IPS DF 19.7 (cell line): ENCODE measurements at regions not wholly inside any gene's neighbourhood (a gene's known extent, or its start where the extent isn't known, plus 50 kb on each side); places are given as distances from the start of the nearest gene placed in this dataset.

Experiments used
- DNase-seq: peaks from one replicate; pipeline ENCODE4 v3.0.0-alpha.2; 2013; ENCODE audit warnings: low read depth, low spot score

DNA sequence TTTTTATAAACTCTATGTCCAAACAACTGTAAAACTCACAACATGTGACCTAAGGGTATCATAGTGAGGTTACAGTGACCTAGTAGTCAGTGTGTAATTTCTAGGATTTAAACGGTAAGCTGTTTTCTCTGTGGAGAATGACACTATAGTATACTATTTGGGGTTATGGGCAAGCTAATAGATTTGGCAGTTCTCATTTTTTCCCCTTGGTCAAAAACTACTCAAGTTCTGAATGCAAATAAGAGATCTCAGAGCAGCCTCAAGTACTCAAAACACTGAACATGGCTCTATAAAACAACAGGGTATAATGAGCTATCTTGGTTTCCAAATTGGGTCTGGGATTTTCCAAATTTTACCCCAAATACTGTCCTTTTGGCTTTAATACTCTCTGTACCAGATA, 88.5 kb upstream of the HMCN1 start:
- no peak for DNase-seq

DNA sequence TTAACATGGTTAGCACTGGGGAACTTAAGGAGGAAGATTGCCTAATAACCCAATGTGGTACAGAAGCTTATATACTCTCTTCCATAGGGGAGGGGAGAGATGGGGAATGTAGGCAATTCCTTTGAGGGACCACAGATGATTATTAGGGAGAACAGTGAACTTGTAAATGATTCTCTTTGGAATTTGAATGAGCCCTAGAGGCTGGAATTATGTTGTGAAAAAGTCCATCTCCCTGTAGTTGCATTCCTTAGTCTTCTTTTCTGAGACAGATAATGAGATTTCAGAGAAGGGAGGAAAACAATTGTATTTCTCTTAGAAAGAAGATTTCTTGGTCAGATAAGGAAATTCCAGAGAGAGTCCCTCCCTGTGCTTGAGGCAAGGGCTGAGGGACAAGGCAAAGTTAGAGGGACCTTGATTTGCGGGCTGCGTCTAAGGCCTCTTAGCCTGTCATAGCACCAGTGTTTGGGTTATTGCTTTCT, 89.0 kb upstream of the HMCN1 start:
- no peak for DNase-seq

DNA sequence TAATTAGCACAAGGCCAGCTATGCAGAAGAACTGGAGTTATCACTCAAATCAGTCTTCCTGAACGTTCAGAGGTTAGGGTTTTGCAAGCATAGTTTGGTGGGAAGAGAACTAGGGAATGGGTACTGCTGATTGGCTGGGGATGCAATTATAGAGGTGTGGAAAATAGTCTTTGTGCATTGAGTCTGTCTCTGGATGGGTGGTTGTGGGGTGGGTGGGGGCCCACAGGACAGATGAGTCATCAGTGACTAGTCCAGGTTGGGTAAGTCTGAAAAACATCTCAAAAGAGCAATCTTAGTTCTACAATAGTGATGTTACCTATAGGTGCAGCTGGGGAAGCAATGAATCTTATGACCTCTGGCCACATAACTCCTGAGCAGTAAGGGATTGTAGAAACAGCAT, 89.7 kb upstream of the HMCN1 start:
- DNase-seq = no peak

DNA sequence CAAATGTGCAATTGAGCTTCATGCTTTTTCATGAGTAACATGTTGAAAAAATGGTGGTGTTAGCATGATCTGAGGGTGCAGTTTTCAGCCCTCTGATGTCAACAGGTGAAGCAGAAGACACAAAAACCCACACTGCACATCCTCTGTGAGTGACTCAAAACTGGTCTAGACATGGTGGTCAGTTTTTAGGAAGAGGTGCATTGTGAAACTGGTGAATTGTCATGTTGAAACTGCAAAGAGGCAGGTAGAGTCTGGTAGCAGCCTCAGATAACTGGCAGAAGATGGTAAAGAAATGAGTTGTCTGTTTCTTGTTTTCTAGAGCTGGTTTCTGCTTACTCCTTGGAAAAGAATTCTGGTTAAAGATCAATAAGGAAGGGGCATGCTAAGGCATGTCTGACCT, 97.3 kb upstream of the HMCN1 start:
- DNase-seq = no peak

DNA sequence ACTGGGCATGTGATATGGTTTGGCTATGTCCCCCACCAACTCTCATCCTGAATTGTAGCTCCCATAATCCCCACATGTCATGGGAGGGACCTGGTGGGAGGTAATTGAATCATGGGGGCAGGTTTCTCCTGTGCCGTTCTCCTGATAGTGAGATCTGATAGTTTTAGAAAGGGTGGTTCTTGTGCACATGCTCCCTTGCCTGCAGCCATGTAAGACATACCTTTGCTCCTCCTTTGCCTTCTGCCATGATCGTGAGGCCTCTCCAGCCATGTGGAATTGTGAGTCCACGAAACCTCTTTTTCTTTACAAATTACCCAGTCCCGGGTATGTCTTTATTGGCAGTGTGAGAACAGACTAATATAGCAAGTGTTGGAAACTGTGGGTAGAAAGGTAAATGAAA, 99.5 kb upstream of the HMCN1 start:
- no peak for DNase-seq

DNA sequence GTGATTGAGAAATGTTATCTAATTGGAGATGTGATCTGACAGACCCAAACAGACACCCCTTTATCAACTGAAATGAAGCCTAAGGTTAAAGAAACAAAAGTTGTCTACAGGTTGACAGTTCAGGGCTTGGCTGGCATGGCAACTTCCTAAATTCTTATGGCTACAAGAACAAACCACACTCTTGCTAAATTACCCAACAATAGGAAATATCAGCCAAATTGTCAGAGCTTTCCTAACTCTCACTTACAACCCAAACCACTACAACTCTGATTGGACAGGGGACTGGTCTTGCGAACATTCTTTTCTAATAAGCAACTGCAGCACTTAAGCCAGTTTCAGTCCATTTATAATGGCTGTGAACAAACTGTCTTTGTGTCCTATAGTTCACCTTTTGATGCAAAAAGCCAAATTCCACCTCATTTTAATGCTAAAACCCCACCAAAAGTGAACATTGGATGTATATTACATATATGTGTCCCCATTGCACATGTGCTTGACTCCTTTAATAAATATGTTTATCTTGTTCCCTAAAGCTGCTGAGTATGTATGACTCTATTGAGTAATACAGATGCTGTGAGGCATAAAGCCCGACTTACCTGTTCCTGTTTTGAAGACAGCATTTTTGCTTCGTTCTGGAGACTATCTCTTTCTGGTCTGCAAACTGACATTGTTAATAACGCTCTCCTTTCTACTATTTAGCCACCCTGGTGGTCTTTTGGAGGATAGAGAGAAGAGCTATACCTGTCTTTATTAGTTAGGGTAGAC, 101.3 kb upstream of the HMCN1 start:
- DNase-seq = no peak

DNA sequence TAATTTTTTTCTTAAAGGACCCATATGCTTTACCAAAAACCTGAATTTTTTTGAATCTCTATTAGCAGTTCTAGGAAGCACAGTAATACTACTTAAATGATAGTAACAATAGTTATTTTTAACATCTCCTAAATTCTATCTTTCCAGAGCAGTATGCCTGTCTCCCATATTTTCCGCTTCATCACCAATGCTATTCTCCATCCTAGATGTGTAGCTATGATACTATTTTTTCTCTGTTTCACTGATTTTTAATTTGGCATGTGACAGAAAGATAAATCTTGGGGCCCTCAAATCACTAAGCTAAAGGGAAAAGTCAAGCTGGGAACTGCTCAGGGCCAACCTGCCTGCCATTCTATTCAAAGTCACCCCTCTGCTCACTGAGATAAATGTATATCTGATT, 102.3 kb upstream of the HMCN1 start:
- no peak for DNase-seq

DNA sequence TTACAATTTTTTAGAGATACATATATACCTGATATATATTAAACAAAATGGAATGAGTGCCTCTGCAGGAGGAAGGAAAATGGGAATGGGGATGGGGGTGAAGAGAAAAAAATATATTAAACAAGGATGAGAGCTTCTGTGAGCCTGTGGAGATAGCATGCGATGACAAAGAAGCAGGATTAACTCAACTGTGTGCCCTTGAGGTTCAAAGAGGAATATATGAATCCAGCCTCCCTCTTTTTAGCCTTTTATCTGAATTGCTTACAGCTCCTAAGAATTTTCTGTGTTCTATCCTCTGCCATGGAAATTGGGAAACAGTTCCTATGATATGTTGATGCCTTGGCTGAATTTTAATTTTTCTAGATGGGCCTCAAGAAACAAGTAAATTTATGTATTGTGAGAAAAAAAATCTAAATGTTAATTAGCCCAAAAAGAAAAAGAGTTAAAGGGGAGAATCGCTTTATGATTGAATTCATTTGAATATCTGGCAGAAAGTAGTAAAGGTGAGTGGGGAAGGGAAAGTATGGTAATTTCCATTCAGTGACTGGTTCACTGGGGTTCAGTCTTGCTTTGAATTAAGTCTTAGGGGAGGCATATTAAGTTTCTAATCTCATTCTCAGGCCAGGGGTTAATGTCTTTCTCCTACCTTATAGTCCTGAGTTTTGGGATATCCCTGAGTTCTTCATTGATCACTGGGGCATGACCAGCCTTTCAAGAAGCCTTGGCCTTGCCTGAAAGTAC, 106.3 kb upstream of the HMCN1 start:
- no peak for DNase-seq

DNA sequence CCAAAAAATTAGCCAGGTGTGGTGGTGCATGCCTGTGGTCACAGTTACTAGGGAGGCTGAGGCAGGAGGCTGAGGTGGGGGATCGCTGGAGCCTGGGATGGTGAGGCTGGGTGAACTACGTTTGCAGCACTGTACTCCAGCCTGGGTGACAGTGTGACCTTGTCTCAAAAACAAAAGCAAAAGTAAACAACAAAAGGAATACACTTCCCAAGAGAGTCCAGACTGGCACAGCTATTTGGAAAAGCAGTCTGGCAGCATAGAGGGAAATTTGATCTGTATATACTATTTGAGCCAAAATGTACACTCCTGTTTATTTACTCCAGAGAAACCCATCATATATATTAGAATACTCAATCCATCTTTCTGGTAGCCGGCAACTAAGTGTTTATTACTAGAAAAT, 107.0 kb upstream of the HMCN1 start:
- DNase-seq = no peak

DNA sequence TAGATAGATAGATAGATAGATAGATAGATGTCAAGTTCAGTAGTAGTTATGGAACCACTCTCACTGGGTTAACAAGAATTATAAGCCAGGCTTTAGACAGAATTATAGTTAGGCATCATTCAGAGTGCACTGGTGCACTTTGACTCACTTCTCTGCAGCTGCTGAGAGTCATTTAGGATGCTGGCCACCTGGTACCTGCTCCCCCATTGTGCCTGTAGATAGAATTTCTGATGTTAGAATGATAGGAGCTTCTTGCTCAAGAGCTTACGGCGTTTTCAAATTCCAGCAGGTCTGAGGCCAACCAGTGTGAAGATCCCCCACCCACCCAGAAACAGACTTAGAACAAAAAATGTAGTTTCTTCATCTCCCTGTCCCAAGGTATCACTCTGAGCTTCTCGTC, 107.8 kb upstream of the HMCN1 start:
- no peak for DNase-seq

DNA sequence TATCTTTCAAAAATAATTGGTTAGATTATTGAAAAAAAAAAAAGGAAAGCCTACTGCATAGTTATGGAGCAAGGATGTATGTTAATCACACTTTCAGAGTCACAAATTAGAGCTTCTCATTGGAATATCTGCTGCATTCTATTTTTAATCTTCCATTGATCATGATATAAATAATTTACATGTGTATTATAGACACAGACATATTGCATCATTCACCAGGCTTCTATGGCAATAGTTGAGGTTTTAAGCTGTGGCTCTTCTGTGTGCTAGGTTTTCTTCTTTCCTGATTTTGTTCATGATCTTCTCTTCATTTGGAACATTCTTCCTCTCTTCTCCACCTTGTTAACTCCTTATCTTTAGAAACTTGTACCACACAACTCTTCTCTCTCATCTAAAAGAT, 123.2 kb upstream of the HMCN1 start:
- DNase-seq = no peak

DNA sequence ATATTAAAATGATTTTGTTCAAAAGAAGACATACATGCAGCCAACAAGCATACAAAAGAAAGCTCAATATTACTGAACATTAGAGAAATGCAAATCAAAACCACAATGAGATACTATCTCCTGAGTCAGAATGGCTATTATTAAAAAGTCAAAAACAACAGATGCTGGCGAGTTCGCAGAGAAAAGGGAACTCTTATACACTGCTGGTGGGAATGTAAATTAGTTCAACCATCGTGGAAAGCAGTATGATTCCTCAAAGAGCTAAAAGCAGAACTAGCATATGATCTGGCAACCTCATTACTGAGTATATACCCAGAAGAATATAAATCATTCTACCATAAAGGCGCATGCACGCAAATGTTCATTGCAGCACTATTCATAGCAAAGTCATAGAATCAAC, 126.0 kb upstream of the HMCN1 start:
- DNase-seq = no peak

DNA sequence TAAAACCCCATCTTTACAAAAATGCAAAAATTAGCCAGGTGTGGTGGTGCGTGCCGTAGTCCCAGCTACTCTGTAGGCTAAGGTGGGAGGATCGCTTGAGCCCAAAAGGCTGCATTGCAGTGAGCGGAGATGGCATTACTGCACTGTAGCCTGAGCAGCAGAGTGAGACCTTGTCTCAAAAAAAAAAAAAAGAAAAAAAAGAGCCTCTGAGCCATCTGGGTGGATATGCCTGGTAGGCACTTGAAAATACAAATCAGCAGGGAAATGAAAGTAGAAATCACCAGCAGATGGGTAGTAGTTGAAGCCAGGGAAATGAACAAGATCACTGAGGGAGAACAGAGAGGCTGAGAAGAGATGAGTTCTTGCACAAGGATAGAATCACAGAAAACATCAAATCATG, 131.0 kb upstream of the HMCN1 start:
- no peak for DNase-seq

DNA sequence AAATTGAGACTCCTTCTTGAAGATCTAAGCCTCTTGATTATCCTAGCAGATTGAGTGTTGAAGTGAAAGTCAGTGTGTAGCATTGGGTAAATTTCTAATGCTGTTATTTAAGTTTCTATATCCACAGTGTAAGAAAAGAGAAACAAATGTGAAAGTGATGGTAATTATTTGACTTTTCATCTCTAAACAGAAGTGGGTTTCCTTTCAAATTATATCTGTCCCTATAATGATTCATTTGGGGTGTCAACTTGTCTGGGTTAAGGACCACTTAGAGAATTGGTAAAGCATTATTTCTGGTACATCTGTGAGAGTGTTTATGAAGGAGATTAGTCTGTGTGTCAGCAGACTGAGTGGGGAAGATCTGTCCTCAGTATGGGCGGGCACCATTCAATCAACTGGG, 133.0 kb upstream of the HMCN1 start:
- no peak for DNase-seq

DNA sequence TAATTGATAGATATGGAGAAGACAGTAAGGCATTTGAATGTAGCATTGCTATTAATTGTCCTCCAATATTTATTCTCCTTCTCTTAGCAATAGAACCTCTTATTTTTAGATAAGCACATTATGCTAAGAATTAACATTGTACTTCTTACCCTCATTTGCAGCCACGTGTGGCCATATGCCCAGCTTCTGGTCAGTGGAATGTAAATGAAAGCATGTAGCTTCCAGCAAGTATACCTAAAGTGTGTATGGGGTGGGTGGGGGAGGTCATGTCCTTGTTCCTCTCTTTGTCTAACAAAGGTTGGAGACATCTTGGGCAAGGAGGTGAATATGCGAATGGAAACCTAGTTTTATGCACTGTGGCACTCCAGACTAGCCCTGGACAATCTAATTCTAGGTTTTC, 133.6 kb upstream of the HMCN1 start:
- no peak for DNase-seq

DNA sequence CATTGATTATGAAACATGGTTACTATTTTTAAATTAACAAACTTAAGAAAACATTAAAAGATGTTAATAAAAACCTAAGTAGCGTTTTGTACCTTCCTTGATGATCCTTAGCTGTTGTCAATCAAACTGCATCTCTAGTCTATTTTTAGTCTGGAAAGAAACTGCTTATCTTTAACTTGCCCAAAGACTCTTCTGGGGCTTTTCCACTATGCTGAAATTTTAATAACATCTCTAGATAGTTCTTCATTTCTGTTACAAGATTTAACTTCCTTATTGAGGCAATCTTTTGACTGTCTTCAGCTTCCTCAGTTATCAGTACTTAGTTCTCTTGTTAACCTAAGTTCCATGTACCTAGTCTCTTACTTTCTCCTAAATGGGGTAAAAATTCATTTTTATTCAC, 135.9 kb upstream of the HMCN1 start:
- no peak for DNase-seq

DNA sequence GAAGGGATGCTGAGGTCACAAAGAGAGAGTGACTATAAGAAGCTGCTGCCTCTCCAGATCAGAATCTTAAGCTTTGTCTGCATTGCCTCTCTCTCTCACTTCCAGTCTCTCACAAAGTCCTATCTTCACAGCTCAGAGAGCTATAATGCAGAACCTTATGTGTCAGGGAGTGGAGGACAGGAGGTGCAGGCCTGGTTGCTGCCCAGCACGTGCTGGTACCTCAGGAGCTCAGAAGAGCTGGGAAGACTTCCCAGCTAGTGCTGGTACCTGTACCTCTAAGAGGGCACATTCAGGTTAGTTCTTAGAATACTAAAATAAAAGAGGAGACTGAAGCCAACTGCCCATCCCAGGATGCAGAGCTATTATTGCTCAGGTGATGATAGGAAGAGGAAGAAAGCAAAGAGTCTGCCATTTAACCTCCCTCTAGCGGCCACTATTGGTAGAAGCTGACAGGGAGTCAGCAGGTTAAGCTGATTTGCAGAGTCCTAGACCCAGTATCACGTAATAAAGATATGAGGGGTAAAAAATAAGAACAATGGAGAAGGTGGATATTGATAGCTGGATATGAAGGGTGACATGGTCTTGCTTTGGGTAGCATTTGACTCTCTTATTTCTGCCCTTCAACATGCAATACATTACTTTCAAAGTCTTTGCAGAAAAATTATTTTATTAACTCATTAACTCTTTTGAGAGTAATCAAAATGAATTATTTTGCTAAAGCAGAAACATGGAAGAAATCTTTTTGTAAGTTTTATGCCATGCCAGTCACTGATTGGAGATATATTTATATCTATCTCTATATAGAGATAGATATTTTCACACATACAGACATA, 138.1 kb upstream of the HMCN1 start:
- peak; percentile 33 for DNase-seq

DNA sequence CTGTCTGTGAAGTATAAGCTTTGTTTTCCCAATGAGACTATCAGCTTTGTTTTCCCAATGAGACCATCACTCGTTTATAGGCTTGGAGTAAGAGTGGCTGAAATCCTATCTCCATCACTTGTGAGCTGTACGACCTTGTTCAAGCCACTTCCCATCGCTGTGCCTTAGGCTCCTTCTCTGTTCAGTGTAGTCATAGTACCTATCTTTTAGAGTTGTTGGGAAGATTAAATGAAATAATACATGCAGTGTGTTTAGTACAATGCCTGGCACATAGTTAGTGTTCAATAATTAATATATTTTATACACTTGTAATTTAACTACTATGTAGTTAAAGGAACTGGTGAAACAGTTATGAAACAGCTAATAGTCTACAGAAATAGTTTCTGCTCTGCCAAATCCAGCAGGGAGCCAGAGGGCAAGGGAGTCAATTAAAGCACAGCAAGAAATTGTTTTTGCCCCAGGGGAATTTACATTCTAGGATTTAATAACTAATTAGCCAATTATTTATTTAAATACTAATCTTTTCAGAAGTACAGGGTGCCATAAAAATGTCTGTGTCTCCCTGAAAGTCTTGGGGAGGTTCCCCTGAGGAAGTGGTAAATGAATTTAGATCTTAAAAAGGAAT, 139.3 kb upstream of the HMCN1 start:
- DNase-seq = no peak

DNA sequence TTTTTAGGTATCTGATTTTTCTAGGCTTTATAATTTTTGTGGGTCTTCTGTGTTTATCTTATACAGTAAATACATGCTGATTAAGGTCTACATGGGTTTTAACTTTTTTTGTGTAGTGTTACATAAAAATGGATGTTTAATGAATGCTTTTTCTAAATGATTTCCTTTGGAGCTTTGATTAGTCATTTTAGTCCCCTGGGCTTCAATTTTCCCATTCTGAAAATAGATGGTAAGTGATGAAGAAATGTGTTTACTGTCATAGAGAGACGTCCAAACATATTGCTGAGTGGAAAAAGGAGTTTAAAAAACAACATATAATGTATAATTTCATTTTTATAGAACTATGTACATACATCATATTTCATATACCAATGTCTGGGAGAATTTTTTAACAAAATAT, 140.9 kb upstream of the HMCN1 start:
- no peak for DNase-seq

DNA sequence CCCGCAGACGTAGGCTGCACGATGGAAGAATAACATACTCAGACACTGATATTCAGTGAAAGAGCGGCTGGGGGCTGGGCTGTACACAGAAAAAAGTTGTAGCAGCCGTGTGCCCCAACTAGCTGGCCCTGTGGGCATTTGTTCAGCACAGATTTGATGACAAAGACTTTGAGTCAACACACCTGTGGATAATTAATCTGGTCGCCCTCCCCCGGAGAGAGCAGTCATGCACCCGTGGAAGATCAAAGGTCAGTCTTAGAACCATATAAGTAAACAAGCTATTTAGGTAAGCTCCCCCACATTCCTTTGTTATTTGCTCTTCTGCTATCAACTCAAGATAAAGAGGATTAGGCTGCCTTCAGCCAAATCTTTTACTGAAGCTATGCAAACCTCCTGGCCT, 148.4 kb upstream of the HMCN1 start:
- DNase-seq = no peak

DNA sequence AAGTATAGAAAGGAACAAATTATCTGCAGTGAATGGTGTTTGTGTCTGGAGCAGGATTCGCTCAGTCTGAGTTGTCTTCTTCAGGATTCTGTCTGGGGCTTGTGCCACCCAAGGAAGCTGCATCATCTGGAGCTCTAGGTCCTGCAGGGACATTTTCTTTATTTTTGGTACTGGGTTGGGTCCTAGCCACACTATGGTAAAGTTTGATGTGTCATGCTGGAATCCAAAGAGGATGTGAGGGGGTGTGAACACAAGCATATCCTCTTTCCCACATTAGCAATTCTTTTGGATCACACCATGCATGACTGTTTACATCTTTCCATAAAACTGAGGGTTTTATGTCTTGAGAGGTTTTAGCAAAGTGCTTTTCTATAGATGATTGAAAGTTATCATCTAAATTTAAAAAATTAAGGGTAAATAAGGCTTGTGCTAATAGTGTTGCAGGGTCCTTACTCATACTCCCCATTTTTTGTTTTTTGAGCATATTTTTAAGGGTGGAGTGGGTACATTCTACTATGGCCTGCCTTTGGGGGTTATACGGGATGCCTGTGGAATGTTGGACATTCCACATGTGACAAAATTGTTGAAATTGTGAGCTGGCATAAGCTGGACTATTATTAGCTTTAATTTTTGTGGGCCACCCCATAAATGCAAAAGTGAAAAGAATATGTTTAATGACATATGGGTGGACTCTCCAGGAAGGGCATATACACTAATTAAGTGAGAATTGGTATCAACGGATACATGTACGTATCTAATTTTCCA, 152.0 kb upstream of the HMCN1 start:
- no peak for DNase-seq
